Ishikawa (cell line): ENCODE measurements at regions not wholly inside any gene's neighbourhood (a gene's known extent, or its start where the extent isn't known, plus 50 kb on each side); places are given as distances from the start of the nearest gene placed in this dataset.

Experiments
- CREB1 ChIP-seq: IDR thresholded peaks from 2 replicates; pipeline ENCODE4 v1.6.1; 2012; ENCODE audit warnings: low read depth
- EGR1 ChIP-seq: IDR thresholded peaks from 2 replicates; pipeline ENCODE4 v1.6.1; 2012
- EP300 ChIP-seq: IDR thresholded peaks from 2 replicates; pipeline ENCODE4 v1.6.1; 2012; ENCODE audit warnings: borderline replicate concordance
- FOXM1 ChIP-seq: IDR thresholded peaks from 2 replicates; pipeline ENCODE4 v1.6.1; 2012; ENCODE audit warnings: low read depth, borderline replicate concordance
- MAX ChIP-seq: IDR thresholded peaks from 2 replicates; pipeline ENCODE4 v1.6.1; 2012
- NFIC ChIP-seq: IDR thresholded peaks from 2 replicates; pipeline ENCODE4 v1.6.1; 2012
- RAD21 ChIP-seq: IDR thresholded peaks from 2 replicates; pipeline ENCODE4 v1.6.1; 2012; ENCODE audit warnings: low read depth
- TAF1 ChIP-seq: IDR thresholded peaks from 2 replicates; pipeline ENCODE4 v1.6.1; 2012; ENCODE audit warnings: low read depth, mild to moderate bottlenecking
- USF1 ChIP-seq: IDR thresholded peaks from 2 replicates; pipeline ENCODE4 v1.6.1; 2012

- TF ChIP-seq RAD21: no peak
- TF ChIP-seq FOXM1: no peak
- no peak for TF ChIP-seq TAF1
- no peak for TF ChIP-seq EP300
- no peak for TF ChIP-seq CREB1
- no peak for TF ChIP-seq MAX
- no peak for TF ChIP-seq USF1
- TF ChIP-seq EGR1: no peak
- TF ChIP-seq NFIC: no peak
Measured at GRCh38 chr6:21360336-21360735, 233.2 kb upstream of the SOX4 start.
